SK-N-SH (cell line): ENCODE measurements at regions not wholly inside any gene's neighbourhood (a gene's known extent, or its start where the extent isn't known, plus 50 kb on each side); places are given as distances from the start of the nearest gene placed in this dataset.

Experiments used
- EP300 ChIP-seq, 2 experiments: IDR thresholded peaks; 2 replicates each; pipeline versions ENCODE4 v1.4.0 to v1.6.1; 2012; ENCODE audit warnings: borderline replicate concordance in 1 of 2, low read depth in 1 of 2, low read length in 1 of 2
- GABPA ChIP-seq: IDR thresholded peaks from 2 replicates; pipeline ENCODE4 v1.4.0; 2012; ENCODE audit warnings: low read depth, mild to moderate bottlenecking
- MXI1 ChIP-seq: IDR thresholded peaks from 2 replicates; pipeline ENCODE4 v1.6.1; 2012; ENCODE audit warnings: mild to moderate bottlenecking, low read depth, low read length, improper control_type of control experiment
- POLR2AphosphoS5 ChIP-seq: IDR thresholded peaks from 2 replicates; pipeline ENCODE4 v1.6.1; 2012; ENCODE audit warnings: low read depth, low read length
- RAD21 ChIP-seq: IDR thresholded peaks from 2 replicates; pipeline ENCODE4 v1.6.1; 2012; ENCODE audit warnings: mild to moderate bottlenecking, low read length
- RFX5 ChIP-seq: IDR thresholded peaks from 2 replicates; pipeline ENCODE4 v1.6.1; 2012; ENCODE audit warnings: mild to moderate bottlenecking, improper control_type of control experiment, low read length
- TAF1 ChIP-seq: IDR thresholded peaks from 2 replicates; pipeline ENCODE4 v1.6.1; 2012; ENCODE audit warnings: low read depth, mild to moderate bottlenecking, low read length, moderate library complexity, borderline replicate concordance
- TCF12 ChIP-seq: IDR thresholded peaks from 2 replicates; pipeline ENCODE4 v1.4.0; 2012
- TF ChIP-seq, protein P1 (sequence below): fragments of 200-600 bp; sonication (generic); IDR thresholded peaks from 2 replicates; pipeline ENCODE4 v1.6.1; 2017; ENCODE audit warnings: antibody characterized with exemption, mild to moderate bottlenecking, moderate library complexity
- TF ChIP-seq, protein P2 (sequence below): IDR thresholded peaks from 2 replicates; pipeline ENCODE4 v1.4.0; 2012; ENCODE audit warnings: low read depth
- TF ChIP-seq, protein P3 (sequence below): IDR thresholded peaks from 2 replicates; pipeline ENCODE4 v1.6.1; 2012; ENCODE audit warnings: mild to moderate bottlenecking, low read depth, low read length, moderate library complexity
- TF ChIP-seq, protein P4 (sequence below): IDR thresholded peaks from 2 replicates; pipeline ENCODE4 v1.4.0; 2012; ENCODE audit warnings: low read depth, borderline replicate concordance

DNA sequence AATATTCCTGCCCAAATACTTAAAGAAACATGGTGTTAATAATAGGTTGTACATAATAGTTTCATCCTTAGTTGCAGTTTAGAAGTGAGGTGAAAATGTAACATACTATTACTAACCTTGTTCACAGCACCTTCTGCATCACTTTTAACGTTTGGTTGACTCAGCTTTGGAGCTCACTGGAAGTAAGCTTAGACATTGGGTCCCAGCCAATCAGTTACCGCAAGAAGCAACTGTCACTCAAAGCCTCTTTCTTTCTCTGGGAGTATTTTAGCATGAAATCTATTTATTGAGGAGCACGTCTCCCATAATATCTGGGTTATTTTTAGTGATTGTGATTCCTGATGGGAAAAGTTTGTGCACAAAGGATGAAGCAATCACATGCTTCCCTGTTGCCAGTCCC lies 472.6 kb downstream of the SNAPC1 start:
- TF ChIP-seq, protein P1, sequence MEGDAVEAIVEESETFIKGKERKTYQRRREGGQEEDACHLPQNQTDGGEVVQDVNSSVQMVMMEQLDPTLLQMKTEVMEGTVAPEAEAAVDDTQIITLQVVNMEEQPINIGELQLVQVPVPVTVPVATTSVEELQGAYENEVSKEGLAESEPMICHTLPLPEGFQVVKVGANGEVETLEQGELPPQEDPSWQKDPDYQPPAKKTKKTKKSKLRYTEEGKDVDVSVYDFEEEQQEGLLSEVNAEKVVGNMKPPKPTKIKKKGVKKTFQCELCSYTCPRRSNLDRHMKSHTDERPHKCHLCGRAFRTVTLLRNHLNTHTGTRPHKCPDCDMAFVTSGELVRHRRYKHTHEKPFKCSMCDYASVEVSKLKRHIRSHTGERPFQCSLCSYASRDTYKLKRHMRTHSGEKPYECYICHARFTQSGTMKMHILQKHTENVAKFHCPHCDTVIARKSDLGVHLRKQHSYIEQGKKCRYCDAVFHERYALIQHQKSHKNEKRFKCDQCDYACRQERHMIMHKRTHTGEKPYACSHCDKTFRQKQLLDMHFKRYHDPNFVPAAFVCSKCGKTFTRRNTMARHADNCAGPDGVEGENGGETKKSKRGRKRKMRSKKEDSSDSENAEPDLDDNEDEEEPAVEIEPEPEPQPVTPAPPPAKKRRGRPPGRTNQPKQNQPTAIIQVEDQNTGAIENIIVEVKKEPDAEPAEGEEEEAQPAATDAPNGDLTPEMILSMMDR = no peak
- TF ChIP-seq RFX5 = no peak
- TF ChIP-seq RAD21 = no peak
- TF ChIP-seq, protein P2, sequence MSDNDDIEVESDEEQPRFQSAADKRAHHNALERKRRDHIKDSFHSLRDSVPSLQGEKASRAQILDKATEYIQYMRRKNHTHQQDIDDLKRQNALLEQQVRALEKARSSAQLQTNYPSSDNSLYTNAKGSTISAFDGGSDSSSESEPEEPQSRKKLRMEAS = no peak
- no peak for TF ChIP-seq TCF12
- TF ChIP-seq GABPA = no peak
- TF ChIP-seq EP300 (IDR thresholded peaks at IDR 0.05; ENCODE audit: borderline replicate concordance in 1 of 2, low read depth in 1 of 2, low read length in 1 of 2) = no peak
- no peak for TF ChIP-seq POLR2AphosphoS5
- TF ChIP-seq TAF1 = no peak
- TF ChIP-seq, protein P3, sequence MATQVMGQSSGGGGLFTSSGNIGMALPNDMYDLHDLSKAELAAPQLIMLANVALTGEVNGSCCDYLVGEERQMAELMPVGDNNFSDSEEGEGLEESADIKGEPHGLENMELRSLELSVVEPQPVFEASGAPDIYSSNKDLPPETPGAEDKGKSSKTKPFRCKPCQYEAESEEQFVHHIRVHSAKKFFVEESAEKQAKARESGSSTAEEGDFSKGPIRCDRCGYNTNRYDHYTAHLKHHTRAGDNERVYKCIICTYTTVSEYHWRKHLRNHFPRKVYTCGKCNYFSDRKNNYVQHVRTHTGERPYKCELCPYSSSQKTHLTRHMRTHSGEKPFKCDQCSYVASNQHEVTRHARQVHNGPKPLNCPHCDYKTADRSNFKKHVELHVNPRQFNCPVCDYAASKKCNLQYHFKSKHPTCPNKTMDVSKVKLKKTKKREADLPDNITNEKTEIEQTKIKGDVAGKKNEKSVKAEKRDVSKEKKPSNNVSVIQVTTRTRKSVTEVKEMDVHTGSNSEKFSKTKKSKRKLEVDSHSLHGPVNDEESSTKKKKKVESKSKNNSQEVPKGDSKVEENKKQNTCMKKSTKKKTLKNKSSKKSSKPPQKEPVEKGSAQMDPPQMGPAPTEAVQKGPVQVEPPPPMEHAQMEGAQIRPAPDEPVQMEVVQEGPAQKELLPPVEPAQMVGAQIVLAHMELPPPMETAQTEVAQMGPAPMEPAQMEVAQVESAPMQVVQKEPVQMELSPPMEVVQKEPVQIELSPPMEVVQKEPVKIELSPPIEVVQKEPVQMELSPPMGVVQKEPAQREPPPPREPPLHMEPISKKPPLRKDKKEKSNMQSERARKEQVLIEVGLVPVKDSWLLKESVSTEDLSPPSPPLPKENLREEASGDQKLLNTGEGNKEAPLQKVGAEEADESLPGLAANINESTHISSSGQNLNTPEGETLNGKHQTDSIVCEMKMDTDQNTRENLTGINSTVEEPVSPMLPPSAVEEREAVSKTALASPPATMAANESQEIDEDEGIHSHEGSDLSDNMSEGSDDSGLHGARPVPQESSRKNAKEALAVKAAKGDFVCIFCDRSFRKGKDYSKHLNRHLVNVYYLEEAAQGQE = no peak
- TF ChIP-seq MXI1 = no peak
- TF ChIP-seq, protein P4, sequence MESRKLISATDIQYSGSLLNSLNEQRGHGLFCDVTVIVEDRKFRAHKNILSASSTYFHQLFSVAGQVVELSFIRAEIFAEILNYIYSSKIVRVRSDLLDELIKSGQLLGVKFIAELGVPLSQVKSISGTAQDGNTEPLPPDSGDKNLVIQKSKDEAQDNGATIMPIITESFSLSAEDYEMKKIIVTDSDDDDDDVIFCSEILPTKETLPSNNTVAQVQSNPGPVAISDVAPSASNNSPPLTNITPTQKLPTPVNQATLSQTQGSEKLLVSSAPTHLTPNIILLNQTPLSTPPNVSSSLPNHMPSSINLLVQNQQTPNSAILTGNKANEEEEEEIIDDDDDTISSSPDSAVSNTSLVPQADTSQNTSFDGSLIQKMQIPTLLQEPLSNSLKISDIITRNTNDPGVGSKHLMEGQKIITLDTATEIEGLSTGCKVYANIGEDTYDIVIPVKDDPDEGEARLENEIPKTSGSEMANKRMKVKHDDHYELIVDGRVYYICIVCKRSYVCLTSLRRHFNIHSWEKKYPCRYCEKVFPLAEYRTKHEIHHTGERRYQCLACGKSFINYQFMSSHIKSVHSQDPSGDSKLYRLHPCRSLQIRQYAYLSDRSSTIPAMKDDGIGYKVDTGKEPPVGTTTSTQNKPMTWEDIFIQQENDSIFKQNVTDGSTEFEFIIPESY = no peak
